ENCODE measurements at regions not wholly inside any gene's neighbourhood (a gene's known extent, or its start where the extent isn't known, plus 50 kb on each side); places are given as distances from the start of the nearest gene placed in this dataset.
"Not testable (repeated sequence)": the region's sequence is repeated elsewhere in the genome, so short reads cannot be mapped to it uniquely, and the experiment has no call there.

DNA sequence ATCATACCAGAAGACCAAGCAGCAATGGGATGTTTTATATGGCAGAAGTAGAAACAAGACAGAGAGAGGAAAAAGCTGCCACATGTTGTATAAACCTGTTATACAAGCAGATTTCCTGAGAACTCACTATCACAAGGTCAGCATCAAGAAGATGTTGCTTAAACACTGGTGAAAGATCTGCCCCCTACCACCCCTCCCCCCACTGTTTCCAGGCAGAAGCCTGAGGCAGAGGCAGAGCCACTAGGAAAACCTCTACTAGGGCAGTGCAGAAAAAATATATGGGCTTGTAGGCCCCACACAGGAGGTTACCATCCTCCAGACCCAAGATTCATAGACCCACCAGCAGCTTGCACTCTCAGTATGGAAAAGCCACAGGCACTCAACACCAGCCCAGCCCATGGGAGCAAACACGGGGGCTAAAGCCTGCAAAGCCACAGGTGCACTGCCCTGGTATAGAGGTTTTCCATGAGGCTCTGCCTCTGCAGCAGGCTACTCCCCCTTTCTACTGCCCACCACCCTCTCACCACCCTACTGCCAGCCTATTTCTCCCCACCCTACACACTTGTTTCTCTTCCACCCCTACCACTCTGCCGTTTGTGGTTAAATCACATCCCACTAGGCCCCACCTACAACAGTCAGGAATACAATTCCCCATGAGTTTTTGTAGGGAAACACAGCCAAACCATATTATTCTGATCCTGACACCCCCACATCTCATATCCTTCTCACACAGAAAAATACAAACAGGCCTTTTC, 274.2 kb downstream of the POTED start:
- TF ChIP-seq, protein P1, sequence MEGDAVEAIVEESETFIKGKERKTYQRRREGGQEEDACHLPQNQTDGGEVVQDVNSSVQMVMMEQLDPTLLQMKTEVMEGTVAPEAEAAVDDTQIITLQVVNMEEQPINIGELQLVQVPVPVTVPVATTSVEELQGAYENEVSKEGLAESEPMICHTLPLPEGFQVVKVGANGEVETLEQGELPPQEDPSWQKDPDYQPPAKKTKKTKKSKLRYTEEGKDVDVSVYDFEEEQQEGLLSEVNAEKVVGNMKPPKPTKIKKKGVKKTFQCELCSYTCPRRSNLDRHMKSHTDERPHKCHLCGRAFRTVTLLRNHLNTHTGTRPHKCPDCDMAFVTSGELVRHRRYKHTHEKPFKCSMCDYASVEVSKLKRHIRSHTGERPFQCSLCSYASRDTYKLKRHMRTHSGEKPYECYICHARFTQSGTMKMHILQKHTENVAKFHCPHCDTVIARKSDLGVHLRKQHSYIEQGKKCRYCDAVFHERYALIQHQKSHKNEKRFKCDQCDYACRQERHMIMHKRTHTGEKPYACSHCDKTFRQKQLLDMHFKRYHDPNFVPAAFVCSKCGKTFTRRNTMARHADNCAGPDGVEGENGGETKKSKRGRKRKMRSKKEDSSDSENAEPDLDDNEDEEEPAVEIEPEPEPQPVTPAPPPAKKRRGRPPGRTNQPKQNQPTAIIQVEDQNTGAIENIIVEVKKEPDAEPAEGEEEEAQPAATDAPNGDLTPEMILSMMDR (conservative IDR thresholded peaks at IDR 0.05) = not testable (repeated sequence)
- TF ChIP-seq ZFX (IDR thresholded peaks at IDR 0.05) = not testable (repeated sequence)

All from C4-2B (cell line).